Progenitor cell of endocrine pancreas (in vitro differentiated cells): ENCODE measurements at regions not wholly inside any gene's neighbourhood (a gene's known extent, or its start where the extent isn't known, plus 50 kb on each side); places are given as distances from the start of the nearest gene placed in this dataset.

Experiments
- DNase-seq: peaks from one replicate; pipeline ENCODE4 v3.0.0; 2021; ENCODE audit warnings: low spot score; ENCODE audit not compliant: unreplicated experiment
- H3K27ac Mint-ChIP-seq: 2 replicates; pipeline ENCODE4 v1.8.0; 2021; ENCODE audit warnings: mild to moderate bottlenecking, moderate library complexity, mixed read lengths
- H3K27me3 Mint-ChIP-seq: 2 replicates; pipeline ENCODE4 v1.8.0; 2021; ENCODE audit warnings: mixed read lengths
- H3K36me3 Mint-ChIP-seq: 2 replicates; pipeline ENCODE4 v1.8.0; 2022; ENCODE audit warnings: mixed read lengths; ENCODE audit not compliant: insufficient read depth
- H3K4me1 Mint-ChIP-seq: 2 replicates; pipeline ENCODE4 v1.8.0; 2021; ENCODE audit warnings: low read depth, mixed read lengths
- H3K4me3 Mint-ChIP-seq: 2 replicates; pipeline ENCODE4 v1.8.0; 2021; ENCODE audit warnings: low read depth, mild to moderate bottlenecking, moderate library complexity, mixed read lengths
- H3K9me3 Mint-ChIP-seq: 2 replicates; pipeline ENCODE4 v1.8.0; 2021; ENCODE audit warnings: low read depth, mixed read lengths
- TF ChIP-seq, protein P1 (sequence below): fragments of 200-600 bp; sonication (generic); IDR thresholded peaks from one replicate; pipeline ENCODE4 v1.5.0; 2021; ENCODE audit warnings: antibody characterized with exemption, mild to moderate bottlenecking; ENCODE audit not compliant: unreplicated experiment

DNA sequence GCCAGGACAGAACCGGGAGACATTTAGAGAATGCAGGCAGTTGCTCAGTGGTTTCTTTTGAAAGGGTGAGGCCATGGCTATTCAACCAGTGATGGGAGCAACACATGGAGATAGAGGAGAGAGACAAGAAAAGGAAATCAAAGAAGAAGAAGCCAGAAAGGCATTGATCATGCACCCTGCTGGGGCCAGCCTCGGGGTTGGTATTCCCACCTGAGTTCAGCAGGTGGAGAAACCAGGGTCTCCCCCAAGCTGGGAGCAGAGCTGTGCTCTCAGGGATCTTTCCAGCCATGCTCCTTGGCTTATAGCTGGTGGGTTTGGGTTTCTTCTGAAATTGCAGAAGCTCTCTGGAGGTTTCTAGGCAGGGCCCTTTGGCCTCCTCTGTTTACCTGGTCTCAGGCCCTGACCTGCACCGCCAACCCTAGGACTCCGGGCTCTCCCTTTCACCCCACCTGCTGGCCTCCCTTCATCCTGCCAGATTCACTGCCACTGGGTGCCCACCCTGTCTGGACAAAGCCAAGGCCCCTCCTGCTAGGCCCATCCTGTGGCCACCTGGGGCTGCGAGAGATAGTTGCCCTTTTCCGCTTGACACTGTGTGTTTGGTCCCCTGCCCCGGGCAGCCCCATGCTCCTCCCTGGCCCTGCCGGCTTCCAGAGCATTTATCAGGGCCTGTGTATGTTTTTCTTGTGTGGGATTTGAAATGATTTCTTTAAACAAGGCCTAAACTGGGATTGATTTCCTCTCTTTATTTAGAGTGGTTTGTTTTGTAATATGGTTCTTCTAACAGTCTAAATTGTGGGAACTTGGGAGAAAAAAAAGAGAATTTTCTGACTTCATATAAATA is 126.7 kb downstream of the DDX1 start:
- TF ChIP-seq, protein P1, sequence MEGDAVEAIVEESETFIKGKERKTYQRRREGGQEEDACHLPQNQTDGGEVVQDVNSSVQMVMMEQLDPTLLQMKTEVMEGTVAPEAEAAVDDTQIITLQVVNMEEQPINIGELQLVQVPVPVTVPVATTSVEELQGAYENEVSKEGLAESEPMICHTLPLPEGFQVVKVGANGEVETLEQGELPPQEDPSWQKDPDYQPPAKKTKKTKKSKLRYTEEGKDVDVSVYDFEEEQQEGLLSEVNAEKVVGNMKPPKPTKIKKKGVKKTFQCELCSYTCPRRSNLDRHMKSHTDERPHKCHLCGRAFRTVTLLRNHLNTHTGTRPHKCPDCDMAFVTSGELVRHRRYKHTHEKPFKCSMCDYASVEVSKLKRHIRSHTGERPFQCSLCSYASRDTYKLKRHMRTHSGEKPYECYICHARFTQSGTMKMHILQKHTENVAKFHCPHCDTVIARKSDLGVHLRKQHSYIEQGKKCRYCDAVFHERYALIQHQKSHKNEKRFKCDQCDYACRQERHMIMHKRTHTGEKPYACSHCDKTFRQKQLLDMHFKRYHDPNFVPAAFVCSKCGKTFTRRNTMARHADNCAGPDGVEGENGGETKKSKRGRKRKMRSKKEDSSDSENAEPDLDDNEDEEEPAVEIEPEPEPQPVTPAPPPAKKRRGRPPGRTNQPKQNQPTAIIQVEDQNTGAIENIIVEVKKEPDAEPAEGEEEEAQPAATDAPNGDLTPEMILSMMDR = no peak
- H3K27ac Mint-ChIP-seq = peak overlapping the region; percentile 15
- no peak overlapping the region for H3K4me3 Mint-ChIP-seq
- peaks cover 15% of the 10 kb centered on the region for H3K4me1 Mint-ChIP-seq
- no peaks in the 10 kb centered on the region for H3K9me3 Mint-ChIP-seq
- H3K27me3 Mint-ChIP-seq = peaks cover 34% of the 10 kb centered on the region
- DNase-seq = no peak
- H3K36me3 Mint-ChIP-seq = no peaks in the 10 kb centered on the region

DNA sequence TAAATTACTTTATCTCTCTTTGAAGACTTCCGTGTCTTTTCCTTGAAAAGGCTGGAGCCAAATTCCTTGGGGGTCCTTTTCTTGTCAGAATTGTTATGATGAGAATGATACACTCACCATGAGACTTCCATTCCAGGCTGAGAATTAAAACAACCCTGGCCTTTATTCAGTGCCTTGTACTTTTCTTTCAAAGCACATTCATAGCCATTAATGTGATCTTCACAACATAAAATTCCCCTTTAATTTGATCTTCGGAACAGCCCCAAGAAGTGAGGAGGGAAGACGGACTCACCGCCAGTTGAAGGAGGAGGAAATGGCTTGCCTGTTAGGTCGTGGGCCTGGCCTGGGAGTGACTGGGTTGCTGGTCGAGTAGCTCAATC is 127.3 kb downstream of the DDX1 start:
- Mint-ChIP-seq H3K9me3 (no peaks in the 10 kb centered on the region), H3K4me3 (no peak overlapping the region), H3K27me3 (peaks cover 31% of the 10 kb centered on the region), H3K4me1 (peaks cover 15% of the 10 kb centered on the region), H3K36me3 (no peaks in the 10 kb centered on the region), H3K27ac (no peak overlapping the region)
- DNase-seq = no peak
- TF ChIP-seq, protein P1 = no peak

DNA sequence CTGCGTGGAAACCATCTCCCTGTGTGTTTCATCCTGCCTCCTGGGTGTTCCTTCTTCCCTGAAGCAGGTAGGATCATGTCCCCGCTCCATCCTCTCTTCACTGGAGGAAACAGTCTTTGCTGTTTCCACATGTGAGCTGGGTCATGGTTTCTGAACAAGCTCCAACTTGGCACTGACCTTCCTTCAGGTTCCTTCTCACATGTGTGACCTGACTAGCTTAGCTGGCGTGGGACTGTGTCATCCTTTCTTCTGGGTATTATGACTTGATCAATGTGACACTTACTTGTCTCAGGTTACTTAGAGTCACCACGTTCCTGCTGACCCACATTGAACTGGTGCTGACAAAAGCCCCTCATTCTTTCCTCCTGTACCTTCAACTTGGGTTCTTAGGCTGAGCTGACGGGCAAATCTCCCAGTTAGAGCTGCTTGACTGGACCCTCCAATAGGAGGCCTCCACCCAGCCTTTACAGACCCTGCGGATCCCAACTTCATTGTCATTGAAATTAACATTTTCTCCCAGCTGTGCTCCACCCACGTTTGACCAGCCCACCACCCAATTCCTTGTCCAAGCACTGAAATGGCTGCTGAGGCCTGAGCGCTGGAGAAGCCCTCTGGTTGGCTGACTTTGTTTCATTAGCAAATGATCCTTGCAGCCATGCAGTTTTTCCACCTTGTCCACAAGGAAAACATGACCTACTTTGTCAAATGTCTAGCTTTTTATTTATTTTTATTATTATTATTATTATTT is 128.1 kb downstream of the DDX1 start:
- Mint-ChIP-seq H3K4me3 (no peak overlapping the region), H3K4me1 (peaks cover 15% of the 10 kb centered on the region), H3K9me3 (no peaks in the 10 kb centered on the region), H3K36me3 (no peaks in the 10 kb centered on the region), H3K27me3 (peaks cover 34% of the 10 kb centered on the region), H3K27ac (no peak overlapping the region)
- TF ChIP-seq, protein P1 = no peak
- no peak for DNase-seq

DNA sequence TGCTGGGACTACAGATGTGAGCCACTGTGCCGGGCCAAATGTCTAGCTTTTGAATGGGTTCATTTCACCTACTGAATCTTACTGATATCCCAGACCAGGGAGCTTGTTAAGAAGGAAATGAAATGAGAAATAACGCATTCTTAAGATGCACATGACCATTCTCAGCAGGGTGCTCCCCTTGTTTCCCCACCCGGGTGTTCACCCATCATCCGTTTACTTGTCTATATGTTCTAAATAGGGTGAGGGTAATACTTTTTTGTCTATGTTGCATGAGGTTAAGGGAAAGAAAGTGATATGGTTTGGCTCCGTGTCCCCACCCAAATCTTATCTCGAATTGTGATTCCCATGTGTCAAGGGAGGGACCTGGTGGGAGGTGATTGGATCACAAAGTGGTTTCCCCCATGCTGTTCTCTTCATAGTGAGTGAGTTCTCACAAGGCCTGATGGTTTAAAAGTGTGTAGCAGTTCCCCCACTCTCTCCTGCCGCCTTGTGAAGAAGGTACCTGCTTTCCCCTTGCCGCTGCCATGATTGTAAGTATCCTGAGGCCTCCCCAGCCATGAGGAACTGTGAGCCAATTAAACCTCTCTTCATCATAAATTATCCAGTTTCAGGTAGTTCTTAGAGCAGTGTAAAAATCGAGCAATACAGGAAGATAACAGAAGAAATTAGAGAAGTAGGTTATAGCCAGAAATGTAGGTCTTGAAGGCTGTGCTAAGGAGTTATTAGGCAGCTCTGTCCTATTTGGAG is 129.1 kb downstream of the DDX1 start:
- no peak overlapping the region for H3K4me3 Mint-ChIP-seq
- TF ChIP-seq, protein P1 = no peak
- DNase-seq = no peak
- no peaks in the 10 kb centered on the region for H3K36me3 Mint-ChIP-seq
- peaks cover 15% of the 10 kb centered on the region for H3K4me1 Mint-ChIP-seq
- H3K27me3 Mint-ChIP-seq = peaks cover 42% of the 10 kb centered on the region
- no peak overlapping the region for H3K27ac Mint-ChIP-seq
- H3K9me3 Mint-ChIP-seq = no peaks in the 10 kb centered on the region

DNA sequence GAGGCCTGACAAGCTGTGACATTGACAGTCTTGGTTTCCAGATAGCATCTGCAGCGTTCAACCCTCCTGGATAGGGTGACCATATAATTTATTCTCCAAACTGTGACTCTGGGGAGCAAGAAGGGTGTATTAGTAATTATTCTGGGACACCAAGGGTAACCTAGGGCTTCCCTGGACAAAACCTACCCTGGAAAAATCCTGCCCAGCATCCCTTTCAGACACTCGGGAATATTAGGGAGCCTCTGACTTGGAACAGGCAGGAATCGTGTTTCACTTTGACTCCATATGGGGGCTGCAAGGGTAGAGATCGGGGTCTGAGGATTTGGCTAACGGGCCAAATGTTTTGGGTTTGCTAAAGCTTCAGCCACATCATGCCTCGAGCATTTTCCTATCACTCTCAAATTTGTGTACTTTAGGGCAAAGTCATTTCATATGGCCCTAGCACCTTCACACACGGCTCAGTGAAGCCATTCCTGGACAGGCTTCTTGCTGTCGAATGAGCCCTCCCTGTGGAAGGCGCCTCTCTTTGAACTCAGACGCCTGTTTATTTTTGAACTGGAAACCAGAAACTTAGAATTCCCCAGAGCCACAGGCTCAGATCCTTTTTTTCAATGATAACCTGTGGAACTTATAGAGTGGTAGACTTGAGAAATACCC is 129.9 kb downstream of the DDX1 start:
- no peaks in the 10 kb centered on the region for H3K9me3 Mint-ChIP-seq

More for the DNA sequence above, 129.9 kb downstream of the DDX1 start:
- Mint-ChIP-seq H3K4me3 (no peak overlapping the region), H3K4me1 (peaks cover 14% of the 10 kb centered on the region), H3K27ac (no peak overlapping the region), H3K27me3 (peaks cover 50% of the 10 kb centered on the region), H3K36me3 (no peaks in the 10 kb centered on the region)
- TF ChIP-seq, protein P1 = no peak
- no peak for DNase-seq
